Keratinocyte (primary cell): ENCODE measurements at regions not wholly inside any gene's neighbourhood (a gene's known extent, or its start where the extent isn't known, plus 50 kb on each side); places are given as distances from the start of the nearest gene placed in this dataset.

Source experiments
- CTCF ChIP-seq, 3 experiments: IDR thresholded peaks in 1 of 3; conservative IDR thresholded peaks in 1 of 3; optimal IDR thresholded peaks in 1 of 3; 2 replicates in 2 of 3; 3 replicates in 1 of 3; pipeline versions ENCODE3 to v1.5.1; 2011; ENCODE audit warnings: low read length in 3 of 3, mild to moderate bottlenecking in 3 of 3, moderate library complexity in 2 of 3, control low read depth in 1 of 3, inconsistent platforms in 1 of 3; ENCODE audit not compliant: insufficient read depth in 2 of 3; ENCODE audit errors: extremely low read depth in 1 of 3
- EZH2 ChIP-seq: IDR thresholded peaks from one replicate; pipeline ENCODE4 v1.6.1; 2012; ENCODE audit warnings: inconsistent platforms, mild to moderate bottlenecking, low read length, moderate library complexity

- TF ChIP-seq CTCF (optimal IDR thresholded peaks at IDR 0.05 in 1 of 3, IDR thresholded peaks at IDR 0.05 in 1 of 3, conservative IDR thresholded peaks at IDR 0.05 in 1 of 3; ENCODE audit: extremely low read depth in 1 of 3, insufficient read depth in 2 of 3, low read length in 3 of 3) (no peak), EZH2 (no peak)
Measured at GRCh38 chr6:114863610-114864009, 520.8 kb upstream of the HS3ST5 start.
